IMR-90 (cell line): ENCODE measurements at regions not wholly inside any gene's neighbourhood (a gene's known extent, or its start where the extent isn't known, plus 50 kb on each side); places are given as distances from the start of the nearest gene placed in this dataset.
A peak's percentile ranks its signal among the peaks of the same experiment; 100 is the strongest.

Experiments
- ATAC-seq: fragments of 200-7000 bp; cut with Tn5 transposase; 2 replicates; pipeline ENCODE4 v1.9.1; 2020; ENCODE audit warnings: low read depth, mild to moderate bottlenecking, moderate library complexity
- BruUV-seq: library from RNA; stranded (reverse); fragments of 400-500 nt; replicated peaks from 2 replicates; lab custom pipeline; 2021; lab: Mats Ljungman, UMichigan
- CTCF ChIA-PET: fragments of 300-600 bp; formaldehyde crosslinking; extraction: SDS; loops from one replicate; lab custom pipeline; 2021; ENCODE audit warnings: antibody characterized with exemption; lab: Yijun Ruan, JAX
- POLR2A ChIA-PET: fragments of 300-600 bp; sonication (Branson Sonifier 250); formaldehyde crosslinking; loops from one replicate; lab custom pipeline; 2022; ENCODE audit warnings: antibody characterized with exemption; ENCODE audit not compliant: unreplicated experiment; lab: Charles Lee
- DNase-seq: peaks from one replicate; pipeline ENCODE4 v3.0.0; 2013
- H2AFZ ChIP-seq: replicated peaks from 2 replicates; pipeline ENCODE3; 2013; ENCODE audit warnings: low read length, mild to moderate bottlenecking; ENCODE audit not compliant: poor library complexity
- H2AK5ac ChIP-seq: 2 replicates; pipeline ENCODE4 v1.6.1; 2013; ENCODE audit warnings: low read depth, low read length, inconsistent platforms
- H2AK9ac ChIP-seq: replicated peaks from 2 replicates; pipeline ENCODE3; 2013; ENCODE audit warnings: mild to moderate bottlenecking, low read depth, low read length, moderate library complexity; ENCODE audit not compliant: poor library complexity
- H2BK120ac ChIP-seq: 2 replicates; pipeline ENCODE4 v1.6.1; 2013; ENCODE audit warnings: low read depth, low read length, inconsistent platforms
- H2BK15ac ChIP-seq: 3 replicates; pipeline ENCODE4 v1.6.1; 2013; ENCODE audit warnings: low read depth, low read length, inconsistent platforms
- H2BK20ac ChIP-seq: 2 replicates; pipeline ENCODE4 v1.6.1; 2013; ENCODE audit warnings: low read depth, mild to moderate bottlenecking, inconsistent platforms, low read length, moderate library complexity
- H2BK5ac ChIP-seq: 2 replicates; pipeline ENCODE4 v1.6.1; 2013; ENCODE audit warnings: mild to moderate bottlenecking, low read depth, low read length, inconsistent platforms; ENCODE audit not compliant: poor library complexity, severe bottlenecking
- H3K14ac ChIP-seq: replicated peaks from 2 replicates; pipeline ENCODE4 v1.6.1; 2013; ENCODE audit warnings: low read depth, low read length, inconsistent platforms
- H3K18ac ChIP-seq: 2 replicates; pipeline ENCODE4 v1.6.1; 2013; ENCODE audit warnings: low read depth, low read length, control low read depth
- H3K23ac ChIP-seq: 2 replicates; pipeline ENCODE4 v1.6.1; 2013; ENCODE audit warnings: low read depth, low read length, inconsistent platforms
- H3K27ac ChIP-seq: 2 replicates; pipeline ENCODE4 v1.5.1; 2013; ENCODE audit warnings: mild to moderate bottlenecking, control low read depth, low read length; ENCODE audit not compliant: insufficient read depth
- H3K27me3 ChIP-seq: 2 replicates; pipeline ENCODE4 v1.6.1; 2013; ENCODE audit warnings: low read length; ENCODE audit not compliant: control insufficient read depth, insufficient read depth
- H3K36me3 ChIP-seq: 2 replicates; pipeline ENCODE4 v1.6.1; 2013; ENCODE audit warnings: low read length, mixed read lengths; ENCODE audit not compliant: control insufficient read depth, insufficient read depth
- H3K4ac ChIP-seq: 2 replicates; pipeline ENCODE4 v1.6.1; 2013; ENCODE audit warnings: low read depth, low read length, inconsistent platforms
- H3K4me1 ChIP-seq: 2 replicates; pipeline ENCODE4 v1.6.1; 2013; ENCODE audit warnings: low read length, mixed read lengths; ENCODE audit not compliant: control insufficient read depth, insufficient read depth
- H3K4me2 ChIP-seq: 2 replicates; pipeline ENCODE4 v1.6.1; 2013; ENCODE audit warnings: low read depth, mild to moderate bottlenecking, control low read depth, low read length, moderate library complexity
- H3K4me3 ChIP-seq: 2 replicates; pipeline ENCODE4 v1.5.1; 2013; ENCODE audit warnings: low read depth, mild to moderate bottlenecking, control low read depth, low read length, moderate library complexity; ENCODE audit not compliant: insufficient read depth
- H3K56ac ChIP-seq: 2 replicates; pipeline ENCODE4 v1.6.1; 2013; ENCODE audit warnings: low read length, inconsistent platforms; ENCODE audit not compliant: insufficient read depth; ENCODE audit errors: extremely low read depth
- H3K79me1 ChIP-seq, 2 experiments: 2 replicates each; pipeline ENCODE4 v1.6.1; 2013; ENCODE audit warnings: low read length in 2 of 2, inconsistent platforms in 1 of 2, low read depth in 1 of 2
- H3K9ac ChIP-seq: 2 replicates; pipeline ENCODE4 v1.6.1; 2013; ENCODE audit warnings: low read depth, low read length, control low read depth
- H3K9me1 ChIP-seq: 2 replicates; pipeline ENCODE4 v1.6.1; 2013; ENCODE audit warnings: low read length, inconsistent platforms; ENCODE audit not compliant: insufficient read depth
- H3K9me3 ChIP-seq: 2 replicates; pipeline ENCODE4 v1.6.1; 2013; ENCODE audit warnings: low read length; ENCODE audit not compliant: control insufficient read depth, insufficient read depth
- H4K20me1 ChIP-seq: 2 replicates; pipeline ENCODE4 v1.6.1; 2013; ENCODE audit warnings: low read length, inconsistent platforms; ENCODE audit not compliant: insufficient read depth
- H4K5ac ChIP-seq: 2 replicates; pipeline ENCODE4 v1.6.1; 2013; ENCODE audit warnings: mild to moderate bottlenecking, low read depth, low read length, control low read depth
- H4K8ac ChIP-seq, 2 experiments: 2 replicates each; pipeline ENCODE4 v1.6.1; 2013; ENCODE audit warnings: low read depth in 2 of 2, low read length in 2 of 2, control low read depth in 1 of 2, inconsistent platforms in 1 of 2
- H4K91ac ChIP-seq: 2 replicates; pipeline ENCODE4 v1.6.1; 2013; ENCODE audit warnings: low read depth, low read length, inconsistent platforms; ENCODE audit not compliant: insufficient read depth
- BHLHE40 ChIP-seq: fragments of 150-350 bp; IDR thresholded peaks from 2 replicates; pipeline ENCODE4 v1.6.1; 2016; ENCODE audit warnings: mild to moderate bottlenecking, low read depth, low read length
- CHD1 ChIP-seq: IDR thresholded peaks from 2 replicates; pipeline ENCODE4 v1.6.1; 2012; ENCODE audit warnings: low read depth, low read length, improper control_type of control experiment
- FOS ChIP-seq: fragments of 150-350 bp; IDR thresholded peaks from 2 replicates; pipeline ENCODE4 v1.6.1; 2016; ENCODE audit warnings: low read depth, low read length
- MAFK ChIP-seq: IDR thresholded peaks from 2 replicates; pipeline ENCODE4 v1.6.1; 2012; ENCODE audit warnings: low read depth, low read length, improper control_type of control experiment
- MAZ ChIP-seq: IDR thresholded peaks from 2 replicates; pipeline ENCODE4 v1.6.1; 2012; ENCODE audit warnings: low read depth, mild to moderate bottlenecking, low read length, improper control_type of control experiment, moderate library complexity, borderline replicate concordance
- MXI1 ChIP-seq: IDR thresholded peaks from 2 replicates; pipeline ENCODE4 v1.6.1; 2012; ENCODE audit warnings: low read depth, mild to moderate bottlenecking, low read length, moderate library complexity, borderline replicate concordance
- NFE2L2 ChIP-seq: fragments of 150-350 bp; IDR thresholded peaks from 2 replicates; pipeline ENCODE4 v1.6.1; 2016; ENCODE audit warnings: low read depth, mild to moderate bottlenecking, low read length
- POLR2A ChIP-seq: IDR thresholded peaks from 2 replicates; pipeline ENCODE4 v1.6.1; 2012; ENCODE audit warnings: mild to moderate bottlenecking, low read depth, low read length
- RAD21 ChIP-seq: IDR thresholded peaks from 2 replicates; pipeline ENCODE4 v1.6.1; 2012; ENCODE audit warnings: low read length, improper control_type of control experiment
- RCOR1 ChIP-seq: IDR thresholded peaks from 2 replicates; pipeline ENCODE4 v1.6.1; 2012; ENCODE audit warnings: mild to moderate bottlenecking, low read length, improper control_type of control experiment; ENCODE audit not compliant: insufficient replicate concordance
- RFX5 ChIP-seq: IDR thresholded peaks from 2 replicates; pipeline ENCODE4 v1.8.0; 2012; ENCODE audit warnings: low read depth, mild to moderate bottlenecking, low read length, moderate library complexity
- WGBS, 2 experiments: methylation state at CpG; one replicate each; pipeline versions ENCODE4 v1.1.5 to v1.1.7; 2013; ENCODE audit warnings: missing lambda C conversion rate in 2 of 2; ENCODE audit not compliant: insufficient read length in 1 of 2; ENCODE audit errors: extremely low coverage in 2 of 2; 5-methylcytosine and 5-hydroxymethylcytosine counted together
- dilution Hi-C: fragments of 300-500 bp; cut with HindIII; formaldehyde crosslinking; loops from one replicate; pipeline ENCODE4 v1.14.3; 2018; ENCODE audit warnings: low sequenced_read_pairs; ENCODE audit not compliant: unreplicated experiment
- in situ Hi-C: fragments of 300-500 bp; cut with MboI; formaldehyde crosslinking; loops from 3 replicates; pipeline ENCODE4 v1.14.3; 2019; ENCODE audit warnings: low sequenced_read_pairs, inconsistent platforms, mixed read lengths
- intact Hi-C: fragments of 100-400 bp; cut with micrococcal nuclease; formaldehyde crosslinking; loops from 2 replicates; pipeline ENCODE4 v1.10.0; 2022
- TF ChIP-seq, protein P1 (sequence below): fragments of 150-350 bp; IDR thresholded peaks from 2 replicates; pipeline ENCODE4 v1.6.1; 2016; ENCODE audit warnings: low read depth, mild to moderate bottlenecking, low read length, moderate library complexity, borderline replicate concordance
- TF ChIP-seq, protein P2 (sequence below): fragments of 150-350 bp; IDR thresholded peaks from 2 replicates; pipeline ENCODE4 v1.6.1; 2017; ENCODE audit warnings: mild to moderate bottlenecking, antibody characterized with exemption, low read length, low read depth
- TF ChIP-seq, protein P3 (sequence below): conservative IDR thresholded peaks from 2 replicates; pipeline ENCODE4 v1.5.1; 2012; ENCODE audit warnings: mild to moderate bottlenecking, low read depth, low read length, improper control_type of control experiment

DNA sequence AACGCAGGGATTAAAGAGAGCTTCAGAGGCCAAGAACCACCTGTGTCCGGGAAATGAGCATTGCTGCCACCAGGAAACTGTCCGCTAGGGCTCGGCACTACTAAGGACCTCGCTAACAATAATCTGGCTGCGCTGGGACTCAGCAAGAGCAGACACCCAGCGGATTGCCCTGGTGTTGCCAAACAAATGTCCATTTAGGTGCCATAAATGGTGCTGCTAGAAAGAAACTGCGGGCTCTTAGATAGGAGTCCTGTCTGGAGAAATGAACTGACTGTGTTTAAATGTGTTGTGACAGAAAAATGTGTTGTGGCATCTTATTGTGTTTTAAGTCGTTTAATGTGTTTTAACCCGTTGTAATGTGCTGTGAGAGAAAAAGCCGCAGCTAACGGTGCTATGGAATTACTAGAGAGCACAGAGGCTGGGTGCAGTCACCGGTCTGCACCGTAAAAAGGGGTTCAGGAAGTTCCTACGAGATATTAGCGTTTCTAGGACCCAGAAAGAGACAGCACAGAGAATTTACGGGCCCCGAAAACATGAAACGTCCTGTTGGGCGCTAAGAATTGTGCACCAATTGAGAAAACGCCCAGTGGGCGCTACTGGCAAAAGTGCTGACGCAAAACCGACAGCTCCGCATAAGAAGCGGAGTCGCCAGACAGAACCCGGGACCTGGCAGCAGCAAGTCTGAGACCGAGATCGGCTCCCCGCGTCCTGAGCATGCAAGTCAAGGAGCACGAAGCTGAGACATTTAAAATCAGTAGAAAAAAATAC is 90.6 kb downstream of the ANXA2R start:
- H3K36me3 ChIP-seq: peaks cover 2% of the 10 kb centered on the region; the same call in 1 of the 2 replicates
- ChIA-PET CTCF (interaction anchor here (0.5 to 1.4 kb wide), 2 partner anchors 38 to 59 kb away, joined by 3 to 5 read pairs; no protein-coding TSS in a partner anchor), POLR2A (interaction anchor here (0.6 to 1.5 kb wide), 4 partner anchors 11 to 141 kb away, joined by 3 to 13 read pairs (median 4); no protein-coding TSS in a partner anchor)
- H3K56ac ChIP-seq: peak overlapping the region; percentile 91
- dilution Hi-C loops: no loop called here
- H3K9me3 ChIP-seq: peaks cover 28% of the 10 kb centered on the region
- H3K27me3 ChIP-seq: no peaks in the 10 kb centered on the region
- H3K9me1 ChIP-seq: no peaks in the 10 kb centered on the region
- peak overlapping the region; percentile 86 for H2AFZ ChIP-seq
- H4K20me1 ChIP-seq: no peaks in the 10 kb centered on the region
- 8% methylated on average over 18 of the region's 33 CpGs; no CpG with 5 or more reads in 1 of the 2 experiments for WGBS, 2 experiments
- peak overlapping the region; percentile 85 for H4K5ac ChIP-seq
- peak overlapping the region; percentile 67 for H2BK20ac ChIP-seq
- peak overlapping the region; percentile 85 for H3K4ac ChIP-seq
- peak overlapping the region; percentile 53 for H2BK15ac ChIP-seq
- in situ Hi-C loops: loop anchor here (5.0 kb wide), 1 partner anchor 43 kb away; no protein-coding TSS in a partner anchor
- H2AK9ac ChIP-seq: peak overlapping the region; percentile 12
- H3K23ac ChIP-seq: peak overlapping the region; percentile 46; the same call in 1 of the 2 replicates
- BruUV-seq: TSS peak; percentile 82
- peak overlapping the region; percentile 59 for H3K9ac ChIP-seq
- H2BK5ac ChIP-seq: peak overlapping the region; percentile 92
- peak overlapping the region; percentile 81 for H2BK120ac ChIP-seq
- peak overlapping the region; percentile 79 for H3K18ac ChIP-seq
- peak overlapping the region; percentile 46 for H3K14ac ChIP-seq
- H4K91ac ChIP-seq: peak overlapping the region; percentile 41
- ATAC-seq (peak; percentile 48), DNase-seq (peak; percentile 83)
- intact Hi-C loops: loop anchor here (1.0 to 5.0 kb wide), 5 partner anchors 41 to 563 kb away; partner anchors contain the start of genes ANXA2R and ZNF131
- peaks cover 4% of the 10 kb centered on the region for H3K4me1 ChIP-seq
- peaks cover 23 to 30% of the 10 kb centered on the region in 2 experiments for H3K79me1 ChIP-seq
- peak overlapping the region; percentile 94 for H3K4me2 ChIP-seq
- H4K8ac ChIP-seq: peak overlapping the region; percentile 76 to 79
- H3K4me3 ChIP-seq: peak overlapping the region; percentile 28
- H2AK5ac ChIP-seq: peak overlapping the region; percentile 14
- H3K27ac ChIP-seq: peak overlapping the region; percentile 96
- peak; percentile 59 for TF ChIP-seq MAFK
- no peak for TF ChIP-seq FOS
- TF ChIP-seq, protein P1, sequence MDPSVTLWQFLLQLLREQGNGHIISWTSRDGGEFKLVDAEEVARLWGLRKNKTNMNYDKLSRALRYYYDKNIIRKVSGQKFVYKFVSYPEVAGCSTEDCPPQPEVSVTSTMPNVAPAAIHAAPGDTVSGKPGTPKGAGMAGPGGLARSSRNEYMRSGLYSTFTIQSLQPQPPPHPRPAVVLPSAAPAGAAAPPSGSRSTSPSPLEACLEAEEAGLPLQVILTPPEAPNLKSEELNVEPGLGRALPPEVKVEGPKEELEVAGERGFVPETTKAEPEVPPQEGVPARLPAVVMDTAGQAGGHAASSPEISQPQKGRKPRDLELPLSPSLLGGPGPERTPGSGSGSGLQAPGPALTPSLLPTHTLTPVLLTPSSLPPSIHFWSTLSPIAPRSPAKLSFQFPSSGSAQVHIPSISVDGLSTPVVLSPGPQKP: no peak
- TF ChIP-seq RFX5: no peak
- TF ChIP-seq, protein P2, sequence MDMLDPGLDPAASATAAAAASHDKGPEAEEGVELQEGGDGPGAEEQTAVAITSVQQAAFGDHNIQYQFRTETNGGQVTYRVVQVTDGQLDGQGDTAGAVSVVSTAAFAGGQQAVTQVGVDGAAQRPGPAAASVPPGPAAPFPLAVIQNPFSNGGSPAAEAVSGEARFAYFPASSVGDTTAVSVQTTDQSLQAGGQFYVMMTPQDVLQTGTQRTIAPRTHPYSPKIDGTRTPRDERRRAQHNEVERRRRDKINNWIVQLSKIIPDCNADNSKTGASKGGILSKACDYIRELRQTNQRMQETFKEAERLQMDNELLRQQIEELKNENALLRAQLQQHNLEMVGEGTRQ: no peak
- TF ChIP-seq CHD1: no peak
- no peak for TF ChIP-seq RCOR1
- no peak for TF ChIP-seq POLR2A
- no peak for TF ChIP-seq MXI1
- TF ChIP-seq MAZ: no peak
- TF ChIP-seq, protein P3, sequence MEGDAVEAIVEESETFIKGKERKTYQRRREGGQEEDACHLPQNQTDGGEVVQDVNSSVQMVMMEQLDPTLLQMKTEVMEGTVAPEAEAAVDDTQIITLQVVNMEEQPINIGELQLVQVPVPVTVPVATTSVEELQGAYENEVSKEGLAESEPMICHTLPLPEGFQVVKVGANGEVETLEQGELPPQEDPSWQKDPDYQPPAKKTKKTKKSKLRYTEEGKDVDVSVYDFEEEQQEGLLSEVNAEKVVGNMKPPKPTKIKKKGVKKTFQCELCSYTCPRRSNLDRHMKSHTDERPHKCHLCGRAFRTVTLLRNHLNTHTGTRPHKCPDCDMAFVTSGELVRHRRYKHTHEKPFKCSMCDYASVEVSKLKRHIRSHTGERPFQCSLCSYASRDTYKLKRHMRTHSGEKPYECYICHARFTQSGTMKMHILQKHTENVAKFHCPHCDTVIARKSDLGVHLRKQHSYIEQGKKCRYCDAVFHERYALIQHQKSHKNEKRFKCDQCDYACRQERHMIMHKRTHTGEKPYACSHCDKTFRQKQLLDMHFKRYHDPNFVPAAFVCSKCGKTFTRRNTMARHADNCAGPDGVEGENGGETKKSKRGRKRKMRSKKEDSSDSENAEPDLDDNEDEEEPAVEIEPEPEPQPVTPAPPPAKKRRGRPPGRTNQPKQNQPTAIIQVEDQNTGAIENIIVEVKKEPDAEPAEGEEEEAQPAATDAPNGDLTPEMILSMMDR: peak; percentile 51
- TF ChIP-seq BHLHE40: no peak
- peak; percentile 43 for TF ChIP-seq RAD21
- no peak for TF ChIP-seq NFE2L2
